Keratinocyte (primary cell): ENCODE measurements at regions not wholly inside any gene's neighbourhood (a gene's known extent, or its start where the extent isn't known, plus 50 kb on each side); places are given as distances from the start of the nearest gene placed in this dataset.

Source experiments
- CTCF ChIP-seq, 3 experiments: IDR thresholded peaks in 1 of 3; conservative IDR thresholded peaks in 1 of 3; optimal IDR thresholded peaks in 1 of 3; 2 replicates in 2 of 3; 3 replicates in 1 of 3; pipeline versions ENCODE3 to v1.5.1; 2011; ENCODE audit warnings: low read length in 3 of 3, mild to moderate bottlenecking in 3 of 3, moderate library complexity in 2 of 3, control low read depth in 1 of 3, inconsistent platforms in 1 of 3; ENCODE audit not compliant: insufficient read depth in 2 of 3; ENCODE audit errors: extremely low read depth in 1 of 3
- EZH2 ChIP-seq: IDR thresholded peaks from one replicate; pipeline ENCODE4 v1.6.1; 2012; ENCODE audit warnings: inconsistent platforms, mild to moderate bottlenecking, low read length, moderate library complexity

- TF ChIP-seq CTCF (optimal IDR thresholded peaks at IDR 0.05 in 1 of 3, IDR thresholded peaks at IDR 0.05 in 1 of 3, conservative IDR thresholded peaks at IDR 0.05 in 1 of 3; ENCODE audit: extremely low read depth in 1 of 3, insufficient read depth in 2 of 3, low read length in 3 of 3), result no peak
- no peak for TF ChIP-seq EZH2
Observed at GRCh38 chr1:201729973-201730608, 98.9 kb upstream of the IPO9 start.
